Activated CD8-positive, alpha-beta T cell treated with anti-CD3 and anti-CD28 coated beads for 36 hours (primary cell): ENCODE measurements at regions not wholly inside any gene's neighbourhood (a gene's known extent, or its start where the extent isn't known, plus 50 kb on each side); places are given as distances from the start of the nearest gene placed in this dataset.

ENCODE experiments used
- ATAC-seq: fragments of 200-7000 bp; cut with Tn5 transposase; one replicate; pipeline ENCODE4 v1.10.0; 2021; ENCODE audit warnings: mild to moderate bottlenecking, moderate library complexity
- CTCF ChIA-PET: fragments of 350-600 bp; sonication (Branson Sonifier 250); formaldehyde crosslinking; loops from one replicate; lab custom pipeline; 2021; ENCODE audit warnings: antibody characterized with exemption; lab: Charles Lee
- POLR2A ChIA-PET: fragments of 350-600 bp; sonication (Branson Sonifier 250); formaldehyde crosslinking; loops from one replicate; lab custom pipeline; 2021; ENCODE audit warnings: antibody characterized with exemption; lab: Charles Lee
- DNase-seq: peaks from one replicate; pipeline ENCODE4 v3.0.0-alpha.2; 2020
- H3K27ac Mint-ChIP-seq: one replicate; pipeline ENCODE4 v1.8.0; 2021; ENCODE audit warnings: mild to moderate bottlenecking, mixed read lengths
- H3K27me3 Mint-ChIP-seq: one replicate; pipeline ENCODE4 v1.8.0; 2021; ENCODE audit warnings: mixed read lengths
- H3K36me3 Mint-ChIP-seq: one replicate; pipeline ENCODE4 v1.8.0; 2021; ENCODE audit warnings: low read depth, mixed read lengths
- H3K4me1 Mint-ChIP-seq: one replicate; pipeline ENCODE4 v1.8.0; 2021; ENCODE audit warnings: low read depth, mixed read lengths
- H3K4me3 Mint-ChIP-seq: one replicate; pipeline ENCODE4 v1.8.0; 2021; ENCODE audit warnings: mild to moderate bottlenecking, moderate library complexity, mixed read lengths
- H3K9me3 Mint-ChIP-seq: one replicate; pipeline ENCODE4 v1.8.0; 2021; ENCODE audit warnings: mixed read lengths
- intact Hi-C: fragments of 100-400 bp; cut with micrococcal nuclease; formaldehyde crosslinking; loops from one replicate; pipeline ENCODE4 v1.10.0; 2022
- TF ChIP-seq, protein P1 (sequence below): fragments of 200-600 bp; IDR thresholded peaks from one replicate; pipeline ENCODE4 v1.8.0; 2022; ENCODE audit warnings: antibody characterized with exemption, mild to moderate bottlenecking

DNA sequence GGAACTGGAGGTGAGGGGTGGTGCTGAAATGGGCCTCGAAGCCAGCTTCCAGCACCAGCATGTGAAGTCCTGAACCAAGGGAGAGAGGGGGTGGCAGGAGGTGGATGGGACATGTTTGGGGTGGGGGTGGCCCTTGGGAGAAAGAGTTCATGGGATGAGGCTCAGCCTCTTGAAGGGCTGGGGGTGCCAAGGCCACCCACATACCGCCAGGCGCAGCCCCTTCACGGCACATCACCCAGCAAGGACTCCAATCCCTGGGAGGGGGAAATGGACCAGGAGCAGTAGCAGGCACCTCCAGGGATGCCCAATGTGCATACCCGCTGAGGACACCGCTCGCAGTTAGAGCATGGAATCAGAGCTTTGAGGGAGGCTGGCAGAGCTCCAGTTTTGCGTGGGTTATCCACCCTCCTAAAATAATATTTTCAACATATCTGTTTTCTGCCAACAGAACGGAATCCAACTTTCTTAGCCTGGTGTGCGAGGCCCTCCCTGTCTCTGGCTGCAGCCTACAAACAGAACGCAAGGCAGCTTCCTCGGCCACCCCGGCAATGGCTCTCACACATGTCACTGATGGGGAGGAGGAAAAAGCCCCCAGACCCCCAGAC lies 140.5 kb upstream of the VSTM2B start:
- POLR2A ChIA-PET: no interaction called here
- TF ChIP-seq, protein P1, sequence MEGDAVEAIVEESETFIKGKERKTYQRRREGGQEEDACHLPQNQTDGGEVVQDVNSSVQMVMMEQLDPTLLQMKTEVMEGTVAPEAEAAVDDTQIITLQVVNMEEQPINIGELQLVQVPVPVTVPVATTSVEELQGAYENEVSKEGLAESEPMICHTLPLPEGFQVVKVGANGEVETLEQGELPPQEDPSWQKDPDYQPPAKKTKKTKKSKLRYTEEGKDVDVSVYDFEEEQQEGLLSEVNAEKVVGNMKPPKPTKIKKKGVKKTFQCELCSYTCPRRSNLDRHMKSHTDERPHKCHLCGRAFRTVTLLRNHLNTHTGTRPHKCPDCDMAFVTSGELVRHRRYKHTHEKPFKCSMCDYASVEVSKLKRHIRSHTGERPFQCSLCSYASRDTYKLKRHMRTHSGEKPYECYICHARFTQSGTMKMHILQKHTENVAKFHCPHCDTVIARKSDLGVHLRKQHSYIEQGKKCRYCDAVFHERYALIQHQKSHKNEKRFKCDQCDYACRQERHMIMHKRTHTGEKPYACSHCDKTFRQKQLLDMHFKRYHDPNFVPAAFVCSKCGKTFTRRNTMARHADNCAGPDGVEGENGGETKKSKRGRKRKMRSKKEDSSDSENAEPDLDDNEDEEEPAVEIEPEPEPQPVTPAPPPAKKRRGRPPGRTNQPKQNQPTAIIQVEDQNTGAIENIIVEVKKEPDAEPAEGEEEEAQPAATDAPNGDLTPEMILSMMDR: no peak
- DNase-seq (no peak), ATAC-seq (no peak)
- H3K4me3 Mint-ChIP-seq: no peak overlapping the region
- H3K27ac Mint-ChIP-seq: no peak overlapping the region
- peaks cover 3% of the 10 kb centered on the region for H3K27me3 Mint-ChIP-seq
- CTCF ChIA-PET: no interaction called here
- H3K36me3 Mint-ChIP-seq: no peaks in the 10 kb centered on the region
- intact Hi-C loops: no loop called here
- H3K4me1 Mint-ChIP-seq: peaks cover under 1% of the 10 kb centered on the region
- H3K9me3 Mint-ChIP-seq: no peaks in the 10 kb centered on the region

DNA sequence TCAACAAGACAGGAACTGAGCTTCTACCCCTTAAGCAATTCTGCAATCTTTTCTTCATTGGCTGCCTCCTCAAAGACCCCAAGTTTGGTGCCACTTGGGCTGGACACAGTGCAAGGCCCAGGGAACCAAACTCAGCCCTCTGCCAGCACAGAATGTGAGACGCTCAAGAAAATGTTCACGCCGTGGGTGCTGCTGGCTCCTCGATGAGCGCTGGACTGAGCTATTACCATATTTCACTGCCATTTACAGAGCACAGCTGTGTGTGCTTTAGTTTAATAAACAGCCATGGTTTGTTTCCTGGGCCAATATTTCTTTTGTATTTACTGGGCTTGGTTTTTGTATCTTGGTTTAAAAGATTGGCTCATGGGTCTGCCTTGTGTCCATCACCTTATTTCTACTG lies 138.8 kb upstream of the VSTM2B start:
- H3K4me1 Mint-ChIP-seq: no peaks in the 10 kb centered on the region
- no peak for ATAC-seq
- POLR2A ChIA-PET: no interaction called here
- no peaks in the 10 kb centered on the region for H3K36me3 Mint-ChIP-seq
- H3K4me3 Mint-ChIP-seq: no peak overlapping the region
- TF ChIP-seq, protein P1: no peak
- peaks cover 14% of the 10 kb centered on the region for H3K9me3 Mint-ChIP-seq
- CTCF ChIA-PET: no interaction called here
- H3K27ac Mint-ChIP-seq: no peak overlapping the region
- intact Hi-C loops: no loop called here
- no peaks in the 10 kb centered on the region for H3K27me3 Mint-ChIP-seq
- DNase-seq: no peak

DNA sequence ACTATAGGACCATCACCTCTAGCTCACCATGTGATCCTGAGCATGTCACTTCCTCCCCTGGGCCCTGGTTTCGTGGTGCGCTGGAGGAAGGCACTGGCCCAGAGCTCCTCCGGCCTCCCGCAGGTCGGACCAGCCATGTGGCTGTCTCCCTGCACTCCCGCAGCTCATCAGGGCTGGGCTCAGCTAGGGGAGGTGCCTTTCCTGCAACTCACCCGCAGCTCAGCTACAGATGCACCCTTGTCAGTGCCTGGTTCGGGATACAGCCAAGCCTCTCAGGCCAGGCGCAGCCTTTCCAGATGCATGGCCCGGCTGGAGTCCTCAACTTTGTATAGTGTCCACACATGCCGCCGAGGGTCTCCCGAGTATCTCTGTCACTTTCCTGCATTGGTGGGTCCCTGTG lies 138.2 kb upstream of the VSTM2B start:
- DNase-seq (no peak), ATAC-seq (no peak)
- TF ChIP-seq, protein P1: no peak
- H3K36me3 Mint-ChIP-seq: no peaks in the 10 kb centered on the region
- no peaks in the 10 kb centered on the region for H3K27me3 Mint-ChIP-seq
- H3K9me3 Mint-ChIP-seq: peaks cover 14% of the 10 kb centered on the region
- intact Hi-C loops: no loop called here
- H3K4me1 Mint-ChIP-seq: no peaks in the 10 kb centered on the region
- ChIA-PET POLR2A (no interaction called here), CTCF (no interaction called here)
- no peak overlapping the region for H3K27ac Mint-ChIP-seq
- H3K4me3 Mint-ChIP-seq: no peak overlapping the region

DNA sequence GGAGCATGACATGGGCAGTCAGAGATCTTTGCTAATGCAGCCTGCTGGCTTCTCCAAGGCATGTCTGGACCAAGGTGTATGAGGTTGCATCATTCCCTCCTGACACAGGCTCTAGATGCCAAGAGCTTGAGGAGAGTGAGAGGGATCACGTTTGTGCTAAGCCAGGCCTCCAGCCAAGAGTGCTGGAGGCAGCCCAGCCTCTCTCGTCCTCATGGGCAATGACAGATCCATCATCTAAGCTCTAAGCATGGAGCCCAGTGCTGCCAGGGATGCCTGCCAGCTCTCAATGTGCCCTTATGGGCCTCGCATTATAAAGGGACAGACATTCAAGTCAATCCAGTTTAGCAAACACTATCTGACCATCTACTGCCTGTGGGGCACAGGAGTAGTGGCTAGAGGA lies 136.3 kb upstream of the VSTM2B start:
- Mint-ChIP-seq H3K27ac (no peak overlapping the region), H3K4me3 (no peak overlapping the region), H3K27me3 (no peaks in the 10 kb centered on the region), H3K4me1 (no peaks in the 10 kb centered on the region), H3K9me3 (peaks cover 14% of the 10 kb centered on the region), H3K36me3 (no peaks in the 10 kb centered on the region)
- ATAC-seq: no peak
- CTCF ChIA-PET: no interaction called here
- intact Hi-C loops: no loop called here
- no peak for DNase-seq
- POLR2A ChIA-PET: no interaction called here
- TF ChIP-seq, protein P1: no peak

DNA sequence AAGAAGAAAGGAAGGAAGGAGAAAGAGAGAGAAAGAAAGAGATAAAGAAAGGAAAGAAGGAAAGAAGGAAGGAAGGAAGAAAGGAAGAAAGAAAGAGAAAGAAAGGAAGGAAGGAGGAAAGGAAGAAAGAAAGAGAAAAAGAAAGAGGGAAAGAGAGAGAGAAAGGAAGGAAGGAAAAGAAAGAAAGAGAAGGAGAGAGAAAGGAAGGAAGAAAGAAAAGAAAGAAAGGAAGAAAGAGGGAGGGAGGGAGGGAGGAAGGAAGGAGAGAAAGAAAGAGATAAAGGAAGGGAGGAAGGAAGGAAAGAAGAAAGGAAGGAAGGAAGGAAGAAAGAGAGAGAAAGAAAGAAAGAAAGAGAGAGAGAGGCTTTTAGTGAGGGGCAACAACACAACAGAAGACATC lies 135.1 kb upstream of the VSTM2B start:
- H3K27me3 Mint-ChIP-seq: no peaks in the 10 kb centered on the region
- ChIA-PET CTCF (no interaction called here), POLR2A (no interaction called here)
- peaks cover 14% of the 10 kb centered on the region for H3K9me3 Mint-ChIP-seq
- TF ChIP-seq, protein P1: peak; percentile 23
- no peaks in the 10 kb centered on the region for H3K36me3 Mint-ChIP-seq
- ATAC-seq: no peak
- DNase-seq: no peak
- intact Hi-C loops: no loop called here
- H3K4me3 Mint-ChIP-seq: no peak overlapping the region
- no peaks in the 10 kb centered on the region for H3K4me1 Mint-ChIP-seq
- no peak overlapping the region for H3K27ac Mint-ChIP-seq
